ENCODE measurements at regions not wholly inside any gene's neighbourhood (a gene's known extent, or its start where the extent isn't known, plus 50 kb on each side); places are given as distances from the start of the nearest gene placed in this dataset.

DNA sequence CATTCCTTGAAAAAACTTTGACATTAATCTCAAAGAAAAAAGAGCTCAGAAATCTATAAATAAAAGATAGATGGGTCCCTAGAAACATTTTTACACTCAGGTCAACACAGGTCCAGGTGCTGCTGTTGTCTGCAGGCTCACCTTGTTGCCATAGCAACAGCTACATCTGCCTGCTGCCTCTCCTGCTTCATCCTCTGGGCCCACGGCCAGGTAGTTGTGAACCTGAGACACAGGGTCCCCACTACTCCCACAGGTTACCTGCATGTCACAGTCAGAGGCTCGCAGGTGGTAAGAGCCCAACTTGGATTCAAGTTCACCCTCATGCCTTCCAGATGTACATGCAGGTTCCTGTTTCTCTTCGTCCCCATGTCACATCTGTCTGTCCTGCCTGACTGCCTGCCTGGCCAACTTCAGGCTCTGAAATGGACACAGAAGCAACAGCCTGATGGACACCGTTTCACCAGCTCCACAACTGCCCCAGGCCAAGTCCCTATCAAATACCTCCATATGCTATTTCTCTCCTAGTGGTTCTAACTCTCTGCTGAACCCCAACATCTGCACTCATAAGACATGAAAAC, 88.3 kb upstream of the SALL3 start:
- TF ChIP-seq, protein P1, sequence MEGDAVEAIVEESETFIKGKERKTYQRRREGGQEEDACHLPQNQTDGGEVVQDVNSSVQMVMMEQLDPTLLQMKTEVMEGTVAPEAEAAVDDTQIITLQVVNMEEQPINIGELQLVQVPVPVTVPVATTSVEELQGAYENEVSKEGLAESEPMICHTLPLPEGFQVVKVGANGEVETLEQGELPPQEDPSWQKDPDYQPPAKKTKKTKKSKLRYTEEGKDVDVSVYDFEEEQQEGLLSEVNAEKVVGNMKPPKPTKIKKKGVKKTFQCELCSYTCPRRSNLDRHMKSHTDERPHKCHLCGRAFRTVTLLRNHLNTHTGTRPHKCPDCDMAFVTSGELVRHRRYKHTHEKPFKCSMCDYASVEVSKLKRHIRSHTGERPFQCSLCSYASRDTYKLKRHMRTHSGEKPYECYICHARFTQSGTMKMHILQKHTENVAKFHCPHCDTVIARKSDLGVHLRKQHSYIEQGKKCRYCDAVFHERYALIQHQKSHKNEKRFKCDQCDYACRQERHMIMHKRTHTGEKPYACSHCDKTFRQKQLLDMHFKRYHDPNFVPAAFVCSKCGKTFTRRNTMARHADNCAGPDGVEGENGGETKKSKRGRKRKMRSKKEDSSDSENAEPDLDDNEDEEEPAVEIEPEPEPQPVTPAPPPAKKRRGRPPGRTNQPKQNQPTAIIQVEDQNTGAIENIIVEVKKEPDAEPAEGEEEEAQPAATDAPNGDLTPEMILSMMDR (conservative IDR thresholded peaks at IDR 0.05; ENCODE audit: low read depth, low read length), result no peak
- no peak for TF ChIP-seq EZH2 (IDR thresholded peaks at IDR 0.05; ENCODE audit: borderline replicate concordance, low read depth, low read length, poor library complexity, severe bottlenecking)
